SU-DHL-6 (cell line): ENCODE measurements at regions not wholly inside any gene's neighbourhood (a gene's known extent, or its start where the extent isn't known, plus 50 kb on each side); places are given as distances from the start of the nearest gene placed in this dataset.

Source experiments
- H2AFZ ChIP-seq: fragments of 200-600 bp; sonication (generic); 2 replicates; pipeline ENCODE4 v1.6.1; 2014; ENCODE audit warnings: low read depth, mild to moderate bottlenecking, moderate library complexity, mixed read lengths, antibody characterized with exemption, low read length; ENCODE audit not compliant: severe bottlenecking
- H3F3A ChIP-seq: fragments of 200-600 bp; shearing (Covaris generic); 2 replicates; pipeline ENCODE4 v1.6.0; 2016; ENCODE audit warnings: antibody characterized with exemption, mild to moderate bottlenecking; ENCODE audit not compliant: insufficient read depth
- H3K27ac ChIP-seq: fragments of 200-600 bp; sonication (generic); 2 replicates; pipeline ENCODE4 v1.5.1; 2016; ENCODE audit warnings: low read depth, mild to moderate bottlenecking, low read length, moderate library complexity, mixed read lengths
- H3K27me3 ChIP-seq: fragments of 200-600 bp; sonication (generic), shearing (Covaris generic); 2 replicates; pipeline ENCODE4 v1.6.0; 2014; ENCODE audit warnings: mild to moderate bottlenecking, low read length
- H3K36me3 ChIP-seq: fragments of 200-600 bp; sonication (generic); 2 replicates; pipeline ENCODE4 v1.6.1; 2014; ENCODE audit warnings: mild to moderate bottlenecking, low read length, mixed read lengths
- H3K4me2 ChIP-seq: fragments of 300-600, 200-600 bp; shearing (Covaris generic), sonication (generic); 2 replicates; pipeline ENCODE4 v1.6.0; 2014; ENCODE audit warnings: low read length, low read depth, mild to moderate bottlenecking; ENCODE audit not compliant: poor library complexity, severe bottlenecking
- H3K4me3 ChIP-seq: fragments of 200-600 bp; sonication (generic); 2 replicates; pipeline ENCODE4 v1.5.1; 2014; ENCODE audit warnings: antibody characterized with exemption, low read length, mild to moderate bottlenecking, mixed read lengths; ENCODE audit not compliant: insufficient read depth, poor library complexity, severe bottlenecking
- H3K79me2 ChIP-seq: fragments of 200-600 bp; sonication (generic); 2 replicates; pipeline ENCODE4 v1.6.1; 2014; ENCODE audit warnings: mild to moderate bottlenecking, low read length, moderate library complexity; ENCODE audit not compliant: insufficient read depth
- H3K9ac ChIP-seq: fragments of 200-600 bp; sonication (generic); 2 replicates; pipeline ENCODE4 v1.7.0; 2014; ENCODE audit warnings: mild to moderate bottlenecking, low read length
- H3K9me2 ChIP-seq: fragments of 200-600 bp; sonication (generic); replicated peaks from 2 replicates; pipeline ENCODE4 v1.6.1; 2014; ENCODE audit warnings: low read length; ENCODE audit not compliant: insufficient read depth
- H3K9me3 ChIP-seq: fragments of 200-600 bp; sonication (generic); 2 replicates; pipeline ENCODE4 v1.6.1; 2014; ENCODE audit warnings: low read length, mixed read lengths; ENCODE audit not compliant: insufficient read depth
- H4K20me1 ChIP-seq: fragments of 200-600 bp; sonication (generic); 2 replicates; pipeline ENCODE4 v1.6.1; 2014; ENCODE audit warnings: low read depth, mild to moderate bottlenecking, antibody characterized with exemption, low read length, moderate library complexity, mixed read lengths
- EZH2phosphoT487 ChIP-seq: fragments of 200-600 bp; sonication (generic), shearing (Covaris generic); conservative IDR thresholded peaks from 2 replicates; pipeline ENCODE4 v1.6.1; 2018; ENCODE audit warnings: mild to moderate bottlenecking, antibody characterized with exemption, low read length, moderate library complexity, mixed read lengths
- TF ChIP-seq, protein P1 (sequence below): fragments of 200-600 bp; sonication (generic); IDR thresholded peaks from one replicate; pipeline ENCODE4 v1.5.1; 2017; ENCODE audit warnings: antibody characterized with exemption, mild to moderate bottlenecking, low read length, moderate library complexity; ENCODE audit not compliant: insufficient read depth, poor library complexity, severe bottlenecking

DNA sequence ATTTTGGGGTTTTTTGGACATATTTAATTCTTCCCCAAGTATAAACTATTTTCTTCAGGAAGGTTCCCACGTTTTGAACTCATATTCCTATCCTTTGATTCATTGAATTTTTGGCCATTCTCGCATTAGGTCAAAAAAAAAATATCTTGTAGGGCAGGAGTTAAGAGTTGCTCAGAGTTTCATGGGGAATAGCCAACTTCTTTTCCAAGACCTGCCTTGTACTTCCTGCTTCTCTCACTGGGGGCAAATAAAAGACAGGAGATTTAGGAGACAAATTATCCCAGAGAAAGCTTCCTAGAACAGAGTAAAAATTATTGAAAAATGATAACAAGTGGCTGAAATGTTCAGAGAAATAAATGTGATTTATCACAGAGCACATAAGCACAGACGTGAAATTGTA lies 55.2 kb upstream of the BCL11A start:
- Histone ChIP-seq H3K9ac (no peak overlapping the region), H4K20me1 (no peaks in the 10 kb centered on the region), H3F3A (no peaks in the 10 kb centered on the region), H3K4me2 (no peak overlapping the region), H3K4me3 (no peak overlapping the region), H3K27ac (no peak overlapping the region), H3K27me3 (no peaks in the 10 kb centered on the region), H3K9me2 (no peaks in the 10 kb centered on the region), H3K79me2 (no peaks in the 10 kb centered on the region), H3K36me3 (no peaks in the 10 kb centered on the region), H2AFZ (no peak overlapping the region), H3K9me3 (no peaks in the 10 kb centered on the region)
- no peak for TF ChIP-seq EZH2phosphoT487
- TF ChIP-seq, protein P1, sequence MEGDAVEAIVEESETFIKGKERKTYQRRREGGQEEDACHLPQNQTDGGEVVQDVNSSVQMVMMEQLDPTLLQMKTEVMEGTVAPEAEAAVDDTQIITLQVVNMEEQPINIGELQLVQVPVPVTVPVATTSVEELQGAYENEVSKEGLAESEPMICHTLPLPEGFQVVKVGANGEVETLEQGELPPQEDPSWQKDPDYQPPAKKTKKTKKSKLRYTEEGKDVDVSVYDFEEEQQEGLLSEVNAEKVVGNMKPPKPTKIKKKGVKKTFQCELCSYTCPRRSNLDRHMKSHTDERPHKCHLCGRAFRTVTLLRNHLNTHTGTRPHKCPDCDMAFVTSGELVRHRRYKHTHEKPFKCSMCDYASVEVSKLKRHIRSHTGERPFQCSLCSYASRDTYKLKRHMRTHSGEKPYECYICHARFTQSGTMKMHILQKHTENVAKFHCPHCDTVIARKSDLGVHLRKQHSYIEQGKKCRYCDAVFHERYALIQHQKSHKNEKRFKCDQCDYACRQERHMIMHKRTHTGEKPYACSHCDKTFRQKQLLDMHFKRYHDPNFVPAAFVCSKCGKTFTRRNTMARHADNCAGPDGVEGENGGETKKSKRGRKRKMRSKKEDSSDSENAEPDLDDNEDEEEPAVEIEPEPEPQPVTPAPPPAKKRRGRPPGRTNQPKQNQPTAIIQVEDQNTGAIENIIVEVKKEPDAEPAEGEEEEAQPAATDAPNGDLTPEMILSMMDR: no peak

DNA sequence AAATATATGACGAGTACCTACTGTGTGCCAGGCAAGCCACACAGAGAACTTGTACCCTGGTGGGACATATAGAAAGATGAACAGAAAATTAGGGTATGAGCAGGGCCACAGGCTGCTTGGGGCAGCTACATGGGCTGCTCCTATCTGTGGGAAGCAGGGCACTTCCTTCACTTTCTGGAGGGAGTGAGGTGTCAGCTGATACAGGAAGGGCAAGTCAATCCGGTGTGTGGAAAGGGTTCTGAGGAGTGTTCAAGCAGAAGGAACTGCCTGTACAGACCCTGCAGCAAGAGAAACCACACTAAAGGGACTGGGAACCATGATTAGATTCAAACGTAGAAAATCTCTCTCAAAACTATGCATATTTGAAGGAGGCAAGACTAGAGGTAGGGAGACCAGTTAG lies 58.6 kb upstream of the BCL11A start:
- no peaks in the 10 kb centered on the region for H3F3A ChIP-seq
- H3K36me3 ChIP-seq: no peaks in the 10 kb centered on the region
- no peak overlapping the region for H3K4me3 ChIP-seq
- H3K27me3 ChIP-seq: no peaks in the 10 kb centered on the region
- no peak overlapping the region for H2AFZ ChIP-seq
- H3K9me3 ChIP-seq: no peaks in the 10 kb centered on the region
- no peak overlapping the region for H3K9ac ChIP-seq
- H3K27ac ChIP-seq: no peak overlapping the region
- H3K79me2 ChIP-seq: no peaks in the 10 kb centered on the region
- TF ChIP-seq, protein P1: no peak
- no peak for TF ChIP-seq EZH2phosphoT487
- H4K20me1 ChIP-seq: no peaks in the 10 kb centered on the region
- no peak overlapping the region for H3K4me2 ChIP-seq
- H3K9me2 ChIP-seq: no peaks in the 10 kb centered on the region

DNA sequence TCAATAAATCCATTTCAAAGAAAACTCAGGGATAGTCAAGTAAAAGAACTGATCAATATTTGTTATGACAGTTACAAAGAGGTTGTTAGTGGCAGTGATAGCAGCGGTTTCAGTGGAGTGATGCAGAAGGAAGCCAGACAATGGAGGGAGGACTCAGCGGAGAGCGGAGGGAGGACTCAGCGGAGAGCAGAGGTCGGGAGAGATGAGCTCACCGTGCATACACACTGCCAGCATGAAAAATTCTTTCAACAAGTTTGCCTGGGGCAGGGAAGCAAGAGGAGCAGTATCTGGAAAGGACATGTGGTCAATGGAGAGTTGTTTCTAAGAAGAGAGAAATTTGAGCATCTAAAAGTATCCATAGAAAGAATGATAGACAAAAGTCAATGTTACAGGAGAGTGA lies 60.9 kb upstream of the BCL11A start:
- H4K20me1 ChIP-seq: no peaks in the 10 kb centered on the region
- no peaks in the 10 kb centered on the region for H3F3A ChIP-seq
- H3K27ac ChIP-seq: no peak overlapping the region
- H3K9me3 ChIP-seq: no peaks in the 10 kb centered on the region
- no peak overlapping the region for H3K4me2 ChIP-seq
- H3K4me3 ChIP-seq: no peak overlapping the region
- H3K9me2 ChIP-seq: no peaks in the 10 kb centered on the region
- TF ChIP-seq EZH2phosphoT487: no peak
- TF ChIP-seq, protein P1: no peak
- H3K27me3 ChIP-seq: no peaks in the 10 kb centered on the region
- H3K9ac ChIP-seq: no peak overlapping the region
- H3K36me3 ChIP-seq: no peaks in the 10 kb centered on the region
- no peaks in the 10 kb centered on the region for H3K79me2 ChIP-seq
- H2AFZ ChIP-seq: no peak overlapping the region
